Activated T-helper 2 cell treated with anti-CD3 and anti-CD28 coated beads, Interferon-gamma antibody, Interleukin-2, Interleukin-4, amounts not matched to agents 10 μg/mL and 5 μg/mL and 100 μg/mL, durations not matched to agents 14 hours and 24 hours and 36 hours (primary cell): ENCODE measurements at regions not wholly inside any gene's neighbourhood (a gene's known extent, or its start where the extent isn't known, plus 50 kb on each side); places are given as distances from the start of the nearest gene placed in this dataset.

ENCODE experiments used
- DNase-seq: peaks from one replicate; pipeline ENCODE4 v3.0.0; 2021; ENCODE audit warnings: low spot score
- H3K27ac Mint-ChIP-seq: one replicate; pipeline ENCODE4 v1.8.0; 2021; ENCODE audit warnings: mixed read lengths
- H3K27me3 Mint-ChIP-seq: one replicate; pipeline ENCODE4 v1.8.0; 2021; ENCODE audit warnings: low read depth, mixed read lengths
- H3K36me3 Mint-ChIP-seq: one replicate; pipeline ENCODE4 v1.8.0; 2021; ENCODE audit warnings: low read depth, mixed read lengths
- H3K4me1 Mint-ChIP-seq: one replicate; pipeline ENCODE4 v1.8.0; 2021; ENCODE audit warnings: low read depth, mixed read lengths
- H3K4me3 Mint-ChIP-seq: one replicate; pipeline ENCODE4 v1.8.0; 2021; ENCODE audit warnings: low read depth, mild to moderate bottlenecking, moderate library complexity, mixed read lengths
- H3K9me3 Mint-ChIP-seq: one replicate; pipeline ENCODE4 v1.8.0; 2021; ENCODE audit warnings: mixed read lengths
- intact Hi-C: fragments of 100-400 bp; cut with micrococcal nuclease; formaldehyde crosslinking; loops from one replicate; pipeline ENCODE4 v1.15.1; 2023

GRCh38 chr10:78475437-78475836 lies 441.8 kb downstream of the RPS24 start:
- Mint-ChIP-seq H3K36me3 (no peaks in the 10 kb centered on the region), H3K27ac (no peak overlapping the region), H3K9me3 (no peaks in the 10 kb centered on the region), H3K27me3 (peaks cover 2% of the 10 kb centered on the region), H3K4me1 (no peaks in the 10 kb centered on the region), H3K4me3 (no peak overlapping the region)
- DNase-seq = no peak
- intact Hi-C loops = no loop called here

- H3K27ac Mint-ChIP-seq = no peak overlapping the region
- DNase-seq = no peak
- peaks cover 4% of the 10 kb centered on the region for H3K27me3 Mint-ChIP-seq
- H3K4me1 Mint-ChIP-seq = no peaks in the 10 kb centered on the region
- H3K9me3 Mint-ChIP-seq = no peaks in the 10 kb centered on the region
- no peaks in the 10 kb centered on the region for H3K36me3 Mint-ChIP-seq
- H3K4me3 Mint-ChIP-seq = no peak overlapping the region
- intact Hi-C loops = no loop called here
Observed at GRCh38 chr10:78476156-78476555, 442.5 kb downstream of the RPS24 start.

GRCh38 chr10:78476844-78477243 lies 443.2 kb downstream of the RPS24 start:
- no peaks in the 10 kb centered on the region for H3K4me1 Mint-ChIP-seq
- H3K27me3 Mint-ChIP-seq = peaks cover 5% of the 10 kb centered on the region
- H3K4me3 Mint-ChIP-seq = no peak overlapping the region
- intact Hi-C loops = no loop called here
- no peaks in the 10 kb centered on the region for H3K9me3 Mint-ChIP-seq
- no peak for DNase-seq
- no peak overlapping the region for H3K27ac Mint-ChIP-seq
- no peaks in the 10 kb centered on the region for H3K36me3 Mint-ChIP-seq

GRCh38 chr10:78478919-78479318 lies 445.3 kb downstream of the RPS24 start:
- no peak overlapping the region for H3K4me3 Mint-ChIP-seq
- no peaks in the 10 kb centered on the region for H3K9me3 Mint-ChIP-seq
- no peaks in the 10 kb centered on the region for H3K36me3 Mint-ChIP-seq
- DNase-seq = no peak
- H3K4me1 Mint-ChIP-seq = no peaks in the 10 kb centered on the region
- peaks cover 5% of the 10 kb centered on the region for H3K27me3 Mint-ChIP-seq
- intact Hi-C loops = no loop called here
- H3K27ac Mint-ChIP-seq = no peak overlapping the region

GRCh38 chr10:78479467-78479866 lies 445.8 kb downstream of the RPS24 start:
- Mint-ChIP-seq H3K27me3 (peaks cover 3% of the 10 kb centered on the region), H3K4me3 (no peak overlapping the region), H3K9me3 (no peaks in the 10 kb centered on the region), H3K4me1 (no peaks in the 10 kb centered on the region), H3K36me3 (no peaks in the 10 kb centered on the region), H3K27ac (no peak overlapping the region)
- intact Hi-C loops = no loop called here
- no peak for DNase-seq

- Mint-ChIP-seq H3K27me3 (peaks cover 12% of the 10 kb centered on the region), H3K36me3 (no peaks in the 10 kb centered on the region), H3K9me3 (no peaks in the 10 kb centered on the region), H3K4me1 (no peaks in the 10 kb centered on the region), H3K4me3 (no peak overlapping the region), H3K27ac (no peak overlapping the region)
- no peak for DNase-seq
- intact Hi-C loops = no loop called here
Observed at GRCh38 chr10:78481842-78482241, 448.2 kb downstream of the RPS24 start.

- H3K27me3 Mint-ChIP-seq = peaks cover 15% of the 10 kb centered on the region
- no peaks in the 10 kb centered on the region for H3K36me3 Mint-ChIP-seq
- no peaks in the 10 kb centered on the region for H3K9me3 Mint-ChIP-seq
- no peak overlapping the region for H3K4me3 Mint-ChIP-seq
- no peak for DNase-seq
- no peak overlapping the region for H3K27ac Mint-ChIP-seq
- no peaks in the 10 kb centered on the region for H3K4me1 Mint-ChIP-seq
- intact Hi-C loops = no loop called here
Observed at GRCh38 chr10:78483641-78484040, 450.0 kb downstream of the RPS24 start.

GRCh38 chr10:78489034-78489433 lies 455.4 kb downstream of the RPS24 start:
- Mint-ChIP-seq H3K9me3 (peaks cover 18% of the 10 kb centered on the region), H3K27ac (no peak overlapping the region), H3K4me3 (no peak overlapping the region), H3K4me1 (no peaks in the 10 kb centered on the region), H3K27me3 (peaks cover 11% of the 10 kb centered on the region), H3K36me3 (no peaks in the 10 kb centered on the region)
- no peak for DNase-seq
- intact Hi-C loops = no loop called here

- no peak overlapping the region for H3K27ac Mint-ChIP-seq
- DNase-seq = no peak
- H3K4me1 Mint-ChIP-seq = no peaks in the 10 kb centered on the region
- peaks cover 18% of the 10 kb centered on the region for H3K9me3 Mint-ChIP-seq
- intact Hi-C loops = no loop called here
- H3K27me3 Mint-ChIP-seq = peaks cover 9% of the 10 kb centered on the region
- no peak overlapping the region for H3K4me3 Mint-ChIP-seq
- H3K36me3 Mint-ChIP-seq = no peaks in the 10 kb centered on the region
Observed at GRCh38 chr10:78491812-78492211, 458.1 kb downstream of the RPS24 start.

- intact Hi-C loops = no loop called here
- Mint-ChIP-seq H3K4me3 (no peak overlapping the region), H3K36me3 (no peaks in the 10 kb centered on the region), H3K27ac (no peak overlapping the region), H3K27me3 (peaks cover 10% of the 10 kb centered on the region), H3K4me1 (no peaks in the 10 kb centered on the region), H3K9me3 (peaks cover 18% of the 10 kb centered on the region)
- no peak for DNase-seq
Observed at GRCh38 chr10:78492424-78492823, 458.8 kb downstream of the RPS24 start.

- Mint-ChIP-seq H3K4me1 (no peaks in the 10 kb centered on the region), H3K36me3 (no peaks in the 10 kb centered on the region), H3K9me3 (peaks cover 18% of the 10 kb centered on the region), H3K27ac (no peak overlapping the region), H3K4me3 (no peak overlapping the region), H3K27me3 (peaks cover 20% of the 10 kb centered on the region)
- no peak for DNase-seq
- intact Hi-C loops = no loop called here
Observed at GRCh38 chr10:78494179-78494578, 460.5 kb downstream of the RPS24 start.

GRCh38 chr10:78502210-78502936 lies 468.7 kb downstream of the RPS24 start:
- no peaks in the 10 kb centered on the region for H3K36me3 Mint-ChIP-seq
- intact Hi-C loops = no loop called here
- DNase-seq = no peak
- H3K9me3 Mint-ChIP-seq = peaks cover 9% of the 10 kb centered on the region
- peaks cover 13% of the 10 kb centered on the region for H3K4me1 Mint-ChIP-seq
- no peak overlapping the region for H3K4me3 Mint-ChIP-seq
- H3K27me3 Mint-ChIP-seq = peaks cover 10% of the 10 kb centered on the region
- H3K27ac Mint-ChIP-seq = no peak overlapping the region

- intact Hi-C loops = no loop called here
- H3K9me3 Mint-ChIP-seq = peaks cover 9% of the 10 kb centered on the region
- H3K27ac Mint-ChIP-seq = no peak overlapping the region
- no peaks in the 10 kb centered on the region for H3K36me3 Mint-ChIP-seq
- H3K27me3 Mint-ChIP-seq = no peaks in the 10 kb centered on the region
- DNase-seq = no peak
- H3K4me1 Mint-ChIP-seq = peaks cover 13% of the 10 kb centered on the region
- no peak overlapping the region for H3K4me3 Mint-ChIP-seq
Observed at GRCh38 chr10:78504181-78504580, 470.5 kb downstream of the RPS24 start.

- Mint-ChIP-seq H3K9me3 (peaks cover 9% of the 10 kb centered on the region), H3K4me1 (peaks cover 13% of the 10 kb centered on the region), H3K27me3 (no peaks in the 10 kb centered on the region), H3K4me3 (no peak overlapping the region), H3K36me3 (no peaks in the 10 kb centered on the region), H3K27ac (no peak overlapping the region)
- no peak for DNase-seq
- intact Hi-C loops = no loop called here
Observed at GRCh38 chr10:78505657-78506056, 472.0 kb downstream of the RPS24 start.
